SK-N-DZ (cell line): ENCODE measurements at regions not wholly inside any gene's neighbourhood (a gene's known extent, or its start where the extent isn't known, plus 50 kb on each side); places are given as distances from the start of the nearest gene placed in this dataset.

Experiments
- DNase-seq: peaks from one replicate; pipeline ENCODE4 v3.0.0-alpha.2; 2015; ENCODE audit warnings: low spot score

GRCh38 chr3:117874028-117874690 is 1160.5 kb downstream of the IGSF11 start:
- DNase-seq, result no peak

- DNase-seq, result no peak
These were observed 1159.5 kb downstream of the IGSF11 start for GRCh38 chr3:117874904-117875874.

GRCh38 chr3:117875887-117876286 is 1158.8 kb downstream of the IGSF11 start:
- peak; percentile 77 for DNase-seq

GRCh38 chr3:117880638-117881037 is 1154.0 kb downstream of the IGSF11 start:
- DNase-seq, result no peak

- DNase-seq, result no peak
These were observed 1153.4 kb downstream of the IGSF11 start for GRCh38 chr3:117881210-117881609.

- no peak for DNase-seq
These were observed 1149.6 kb downstream of the IGSF11 start for GRCh38 chr3:117885011-117885441.

GRCh38 chr3:117886147-117886546 is 1148.5 kb downstream of the IGSF11 start:
- DNase-seq, result no peak

- DNase-seq, result no peak
These were observed 1147.6 kb downstream of the IGSF11 start for GRCh38 chr3:117887031-117887430.

GRCh38 chr3:117887901-117888300 is 1146.7 kb downstream of the IGSF11 start:
- DNase-seq, result no peak

GRCh38 chr3:117892431-117892841 is 1142.2 kb downstream of the IGSF11 start:
- DNase-seq, result no peak

GRCh38 chr3:117893001-117893400 is 1141.6 kb downstream of the IGSF11 start:
- no peak for DNase-seq

GRCh38 chr3:117893638-117894037 is 1141.0 kb downstream of the IGSF11 start:
- DNase-seq, result no peak

- no peak for DNase-seq
These were observed 1135.7 kb downstream of the IGSF11 start for GRCh38 chr3:117898722-117899522.

GRCh38 chr3:117903226-117903625 is 1131.4 kb downstream of the IGSF11 start:
- DNase-seq, result no peak

GRCh38 chr3:117910820-117911521 is 1123.7 kb downstream of the IGSF11 start:
- peak; percentile 70 for DNase-seq

GRCh38 chr3:117912352-117912751 is 1122.3 kb downstream of the IGSF11 start:
- DNase-seq, result no peak

GRCh38 chr3:117914540-117915100 is 1120.0 kb downstream of the IGSF11 start:
- DNase-seq, result no peak

GRCh38 chr3:117916839-117917238 is 1117.8 kb downstream of the IGSF11 start:
- DNase-seq, result no peak

GRCh38 chr3:117919621-117920020 is 1115.0 kb downstream of the IGSF11 start:
- no peak for DNase-seq

GRCh38 chr3:117920253-117920898 is 1114.3 kb downstream of the IGSF11 start:
- DNase-seq, result no peak
